HEK293 (cell line): ENCODE measurements at regions not wholly inside any gene's neighbourhood (a gene's known extent, or its start where the extent isn't known, plus 50 kb on each side); places are given as distances from the start of the nearest gene placed in this dataset.

Experiments
- CTCF ChIA-PET: fragments of 350-600 bp; formaldehyde crosslinking; extraction: SDS; loops from one replicate; lab custom pipeline; 2021; ENCODE audit warnings: antibody characterized with exemption; lab: Yijun Ruan, JAX
- POLR2A ChIA-PET: fragments of 300-600 bp; formaldehyde crosslinking; extraction: SDS; loops from one replicate; lab custom pipeline; 2020; ENCODE audit warnings: antibody characterized with exemption, inconsistent platforms; lab: Yijun Ruan, JAX
- H3K27ac ChIP-seq: fragments of 200-500 bp; sonication (Bioruptor generic); 2 replicates; pipeline ENCODE4 v1.5.1; 2014; ENCODE audit warnings: low read depth, low read length, control low read depth, inconsistent platforms; ENCODE audit errors: extremely low read depth
- H3K36me3 ChIP-seq, 2 experiments: fragments of 200-500 bp in 1 of 2; sonication (Bioruptor generic) in 1 of 2; 1 replicate in 1 of 2; 2 replicates in 1 of 2; pipeline ENCODE4 v1.5.1; 2014 to 2017; ENCODE audit warnings: inconsistent platforms in 2 of 2, low read length in 2 of 2; ENCODE audit not compliant: control insufficient read depth in 2 of 2, insufficient read depth in 1 of 2
- H3K4me1 ChIP-seq: fragments of 200-500 bp; sonication (Bioruptor generic); 2 replicates; pipeline ENCODE4 v1.5.1; 2014; ENCODE audit warnings: mild to moderate bottlenecking, low read length, inconsistent platforms; ENCODE audit not compliant: control insufficient read depth, insufficient read depth
- H3K4me3 ChIP-seq: 2 replicates; pipeline ENCODE4 v1.5.1; 2011; ENCODE audit warnings: low read depth, mild to moderate bottlenecking, control low read depth, low read length, moderate library complexity
- H3K9me3 ChIP-seq: fragments of 200-500 bp; sonication (Bioruptor generic); 2 replicates; pipeline ENCODE4 v1.5.1; 2014; ENCODE audit warnings: low read depth, low read length, inconsistent platforms; ENCODE audit not compliant: control insufficient read depth, insufficient read depth
- RBAK ChIP-seq: fragments of 450-650 bp; formaldehyde crosslinking; IDR thresholded peaks from 2 replicates; pipeline ENCODE4 v1.5.1; 2016; ENCODE audit warnings: missing biosample characterization, missing genetic modification characterization
- TF ChIP-seq, protein P1 (sequence below): fragments of 450-650 bp; IDR thresholded peaks from 2 replicates; pipeline ENCODE4 v1.5.1; 2018; ENCODE audit warnings: missing biosample characterization, mild to moderate bottlenecking, missing genetic modification characterization

GRCh38 chr22:45112136-45112879 is 51.4 kb upstream of the NUP50 start:
- no peaks in the 10 kb centered on the region for H3K36me3 ChIP-seq
- POLR2A ChIA-PET: no interaction called here
- TF ChIP-seq, protein P1, sequence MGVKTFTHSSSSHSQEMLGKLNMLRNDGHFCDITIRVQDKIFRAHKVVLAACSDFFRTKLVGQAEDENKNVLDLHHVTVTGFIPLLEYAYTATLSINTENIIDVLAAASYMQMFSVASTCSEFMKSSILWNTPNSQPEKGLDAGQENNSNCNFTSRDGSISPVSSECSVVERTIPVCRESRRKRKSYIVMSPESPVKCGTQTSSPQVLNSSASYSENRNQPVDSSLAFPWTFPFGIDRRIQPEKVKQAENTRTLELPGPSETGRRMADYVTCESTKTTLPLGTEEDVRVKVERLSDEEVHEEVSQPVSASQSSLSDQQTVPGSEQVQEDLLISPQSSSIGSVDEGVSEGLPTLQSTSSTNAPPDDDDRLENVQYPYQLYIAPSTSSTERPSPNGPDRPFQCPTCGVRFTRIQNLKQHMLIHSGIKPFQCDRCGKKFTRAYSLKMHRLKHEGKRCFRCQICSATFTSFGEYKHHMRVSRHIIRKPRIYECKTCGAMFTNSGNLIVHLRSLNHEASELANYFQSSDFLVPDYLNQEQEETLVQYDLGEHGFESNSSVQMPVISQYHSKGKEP (tag by site-specific recombination): no peak
- peak; percentile 64; the same call in 1 of the 2 replicates for TF ChIP-seq RBAK
- TF ChIP-seq, all 188 proteins: peak for 1
- H3K4me1 ChIP-seq: no peaks in the 10 kb centered on the region
- no peak overlapping the region for H3K4me3 ChIP-seq
- CTCF ChIA-PET: interaction anchor here (0.6 to 1.6 kb wide), 2 partner anchors 10 to 12 kb away, joined by 4 to 8 read pairs; no protein-coding TSS in a partner anchor
- no peak overlapping the region for H3K27ac ChIP-seq
- H3K9me3 ChIP-seq: no peaks in the 10 kb centered on the region
